Endometrium (tissue), 2 donors: ENCODE measurements at regions not wholly inside any gene's neighbourhood (a gene's known extent, or its start where the extent isn't known, plus 50 kb on each side); places are given as distances from the start of the nearest gene placed in this dataset.
A peak's percentile ranks its signal among the peaks of the same experiment; 100 is the strongest.
"Not testable (repeated sequence)": the region's sequence is repeated elsewhere in the genome, so short reads cannot be mapped to it uniquely, and the experiment has no call there.

Experiments
- FAIRE-seq: peaks from 2 replicates; lab custom pipeline; 2012; peaks lifted over from hg19 to GRCh38; lab: Jason Lieb, UNC
- donor health status: control.
- donor health status: control.

DNA sequence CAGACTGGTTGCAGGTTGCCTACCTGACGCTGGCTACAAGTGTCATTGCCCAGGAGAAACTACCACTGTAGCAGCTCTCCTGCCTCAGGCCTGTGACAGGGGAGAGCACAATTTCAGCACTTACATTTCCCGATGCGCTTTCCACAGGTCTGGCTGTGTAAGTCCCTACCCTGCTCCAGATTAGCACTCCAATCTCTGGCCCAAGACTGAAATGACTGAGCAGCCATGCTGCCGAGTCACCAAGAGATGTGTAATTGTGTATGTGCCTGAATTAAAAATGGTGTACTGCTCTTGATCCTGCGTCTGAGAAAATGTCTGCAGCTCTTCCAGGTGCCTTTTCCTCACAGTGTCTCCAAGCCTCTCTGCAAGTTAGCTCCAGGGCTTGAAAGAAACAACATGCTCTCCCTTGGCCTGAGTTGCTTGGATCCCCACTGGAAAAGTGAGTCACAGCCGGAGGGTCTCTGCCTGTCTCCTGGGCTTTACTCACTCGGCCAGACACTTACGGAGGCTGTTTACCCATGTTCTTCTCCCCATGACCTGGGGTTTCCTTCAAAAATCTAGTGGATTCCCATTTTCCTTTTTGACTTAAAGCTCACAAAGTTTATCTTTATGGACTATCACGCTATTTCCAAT, 1001.7 kb upstream of the KCND2 start:
- no peak for FAIRE-seq

DNA sequence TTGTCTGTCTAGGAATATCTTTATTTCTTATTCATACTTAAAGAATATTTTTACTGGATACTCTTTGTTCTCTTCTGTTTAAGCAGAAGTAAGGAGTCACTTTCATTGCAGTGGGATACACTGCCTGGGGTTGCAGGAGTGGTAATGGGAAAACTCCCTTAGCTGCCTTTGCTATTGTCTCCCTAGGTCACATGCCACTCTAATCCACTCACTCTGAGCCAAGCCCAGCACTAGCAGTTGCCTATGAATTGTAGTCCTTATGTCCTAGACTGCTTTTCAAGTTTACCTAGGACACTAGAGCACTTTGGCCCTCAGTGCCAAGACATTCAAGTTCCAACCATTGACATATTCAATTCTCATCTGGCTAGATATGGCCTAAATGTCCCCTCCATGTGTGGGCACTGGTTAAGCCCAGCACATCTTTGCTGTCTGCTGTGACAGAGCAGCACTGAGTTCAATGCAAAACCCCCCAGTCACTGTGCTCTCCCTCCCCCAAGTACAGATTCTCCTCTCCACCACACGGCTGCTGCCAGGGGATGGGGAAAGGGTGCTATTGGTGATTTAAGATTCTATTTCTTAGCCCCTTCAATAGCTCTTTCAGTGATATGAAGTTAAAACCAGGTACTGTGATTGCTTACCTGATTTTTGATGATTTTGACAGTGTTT, 991.7 kb upstream of the KCND2 start:
- FAIRE-seq, result no peak

DNA sequence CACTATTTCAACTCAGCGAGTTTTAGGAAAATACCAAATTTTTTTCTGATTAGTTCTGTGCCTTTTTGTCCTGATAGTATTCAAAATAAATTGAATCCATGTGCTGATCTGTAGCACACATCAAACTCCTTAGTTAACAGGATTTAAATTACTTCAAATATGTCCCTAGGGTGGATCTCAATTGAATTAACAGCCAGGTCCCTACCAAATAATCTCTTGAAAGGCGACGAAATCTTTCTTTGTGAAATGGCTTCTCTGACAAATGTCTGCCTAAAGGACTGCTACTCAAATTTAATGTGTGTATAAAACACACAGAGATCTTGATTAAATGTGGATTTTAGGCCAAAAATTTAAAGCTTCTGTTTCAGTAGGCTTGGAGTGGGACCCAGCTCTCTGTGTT, 989.6 kb upstream of the KCND2 start:
- FAIRE-seq, result no peak

DNA sequence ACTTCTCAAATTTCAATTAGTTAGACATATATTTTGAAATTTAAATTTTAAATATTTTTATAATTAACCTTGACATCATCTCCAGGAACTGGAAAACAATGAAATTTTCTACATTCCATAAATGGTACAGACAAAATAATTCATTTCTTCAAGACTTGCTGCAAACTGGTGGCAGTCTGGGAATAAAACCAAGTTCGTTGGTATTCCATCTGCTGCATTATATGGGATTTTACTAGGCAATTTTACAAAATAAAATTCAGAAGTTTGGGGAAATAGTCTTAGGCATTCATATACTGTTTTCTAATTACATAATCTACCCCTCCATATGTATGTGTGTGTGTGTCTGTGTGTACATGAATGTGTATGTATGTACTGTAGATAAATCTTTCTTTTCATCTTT, 984.6 kb upstream of the KCND2 start:
- no peak for FAIRE-seq

DNA sequence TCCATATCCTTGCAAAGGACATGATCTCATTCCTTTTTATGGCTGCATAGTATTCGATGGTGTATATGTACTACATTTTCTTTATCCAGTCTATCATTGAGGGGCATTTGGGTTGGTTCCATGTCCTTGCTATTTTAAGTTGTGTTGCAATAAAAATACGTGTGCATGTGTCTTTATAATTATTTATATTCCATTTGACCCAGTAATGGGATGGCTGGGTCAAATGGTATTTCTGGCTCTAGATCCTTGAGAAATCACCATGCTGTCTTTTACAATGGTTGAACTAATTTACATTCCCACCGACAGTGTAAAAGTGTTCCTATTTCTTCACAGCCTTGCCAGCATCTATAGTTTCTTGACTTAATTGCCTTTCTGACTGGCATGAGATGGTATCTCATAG, 972.6 kb upstream of the KCND2 start:
- FAIRE-seq, result not testable (repeated sequence)

DNA sequence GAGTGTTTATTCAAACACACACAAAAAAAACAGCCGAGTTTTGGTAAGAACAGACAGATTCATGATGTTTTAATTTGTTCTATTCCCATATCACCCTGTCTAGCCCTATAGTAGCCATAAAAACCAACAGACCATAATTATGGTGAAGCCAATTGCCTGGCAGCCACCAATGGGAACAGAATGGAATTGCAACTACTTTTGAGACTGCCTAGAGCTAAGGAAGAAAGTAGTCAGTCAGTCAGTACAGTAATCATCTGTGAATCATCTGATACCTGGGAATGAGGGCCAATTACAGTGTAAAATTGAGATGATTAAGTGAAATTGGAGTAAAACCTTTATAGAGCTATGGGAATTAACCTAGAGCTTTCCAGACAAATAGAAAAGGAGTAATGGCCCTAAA, 952.7 kb upstream of the KCND2 start:
- FAIRE-seq, result no peak

DNA sequence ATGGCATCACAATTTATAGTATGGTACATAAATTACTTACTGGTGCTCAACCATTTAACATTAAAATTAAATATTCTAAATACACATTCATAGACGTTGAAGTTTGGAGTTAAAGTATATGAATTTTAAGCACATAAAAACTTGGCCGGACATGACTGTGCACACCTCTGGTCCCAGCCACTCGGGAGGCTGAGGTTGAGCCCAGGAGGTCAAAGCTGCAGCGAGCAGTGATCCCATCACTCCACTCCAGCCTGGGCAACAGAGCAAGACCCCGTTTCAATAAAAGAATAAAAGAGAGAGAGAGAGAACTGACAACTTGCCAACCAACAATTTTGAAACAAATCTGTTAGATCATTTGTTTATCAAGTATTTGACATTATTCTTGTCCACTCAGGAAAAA, 943.3 kb upstream of the KCND2 start:
- FAIRE-seq, result no peak

DNA sequence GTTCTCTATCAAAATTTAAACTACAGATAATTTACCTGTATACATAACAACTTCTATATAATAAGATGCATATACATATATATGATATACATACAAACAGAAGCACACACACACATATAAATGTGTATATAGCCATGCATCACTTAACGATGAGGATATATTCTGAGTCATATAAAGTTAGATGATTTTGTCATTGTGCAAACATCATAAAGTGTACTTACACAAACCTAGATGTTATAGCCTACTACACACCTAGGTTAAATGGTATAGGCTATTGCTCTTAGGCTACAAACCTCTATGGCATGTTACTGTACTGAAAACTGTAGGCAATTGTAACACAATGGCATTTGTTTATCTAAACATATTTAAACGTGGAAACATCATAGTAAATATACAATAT, 937.6 kb upstream of the KCND2 start:
- no peak for FAIRE-seq

DNA sequence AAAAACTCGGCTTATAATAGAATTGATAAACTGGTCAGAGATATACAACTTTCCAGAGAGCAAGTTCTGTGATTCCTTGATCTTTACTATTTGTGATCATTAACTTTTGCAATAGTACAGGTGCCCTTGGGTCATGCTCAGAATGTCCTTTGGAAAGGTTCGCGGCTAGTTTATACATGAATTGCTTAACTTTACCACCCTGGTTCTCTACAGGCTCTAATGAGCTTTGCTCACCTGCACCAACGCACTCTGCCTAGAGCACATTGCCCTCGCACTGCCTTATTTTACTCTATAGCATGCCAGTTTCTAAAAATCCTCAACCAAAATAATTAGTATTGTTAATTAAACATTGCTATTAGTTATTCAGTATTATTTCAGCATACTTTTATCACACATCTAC, 931.2 kb upstream of the KCND2 start:
- FAIRE-seq, result no peak

DNA sequence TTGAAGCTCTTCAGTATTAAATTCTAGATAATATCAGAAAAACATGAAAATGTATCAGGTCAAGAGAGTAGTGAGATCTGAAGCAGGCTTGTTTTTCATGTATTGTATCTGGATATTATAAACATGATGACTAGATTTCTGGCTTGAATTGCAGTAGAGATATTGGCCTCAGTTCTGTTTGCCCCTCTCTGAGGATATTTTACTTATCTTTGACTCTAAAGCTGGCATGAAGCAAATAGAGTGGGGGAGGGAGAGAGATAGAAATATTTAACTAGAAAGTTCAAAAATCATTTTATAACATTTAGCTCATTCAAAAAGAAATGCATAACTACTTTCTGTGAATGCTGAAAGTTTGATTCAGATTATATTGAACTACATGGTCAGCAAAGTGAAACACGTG, 929.7 kb upstream of the KCND2 start:
- FAIRE-seq, result no peak

DNA sequence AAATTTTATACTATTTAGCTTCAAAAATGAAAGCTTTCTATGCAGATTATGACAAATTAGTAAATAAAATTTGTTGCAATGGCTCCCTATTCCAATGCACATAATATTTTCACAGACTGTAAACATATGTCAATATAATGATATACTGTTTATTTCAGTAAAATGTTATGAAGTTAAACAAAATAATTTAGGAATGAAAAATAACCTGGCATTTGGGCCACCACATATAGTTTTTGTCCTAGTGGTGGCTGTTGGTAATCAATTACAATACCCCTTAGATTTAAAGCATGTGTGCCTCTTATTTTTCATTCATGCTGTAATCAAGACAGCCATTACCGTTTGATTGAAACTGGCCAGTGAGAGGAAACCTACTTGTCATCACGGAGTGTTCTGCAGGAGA, 928.5 kb upstream of the KCND2 start:
- FAIRE-seq, result no peak

DNA sequence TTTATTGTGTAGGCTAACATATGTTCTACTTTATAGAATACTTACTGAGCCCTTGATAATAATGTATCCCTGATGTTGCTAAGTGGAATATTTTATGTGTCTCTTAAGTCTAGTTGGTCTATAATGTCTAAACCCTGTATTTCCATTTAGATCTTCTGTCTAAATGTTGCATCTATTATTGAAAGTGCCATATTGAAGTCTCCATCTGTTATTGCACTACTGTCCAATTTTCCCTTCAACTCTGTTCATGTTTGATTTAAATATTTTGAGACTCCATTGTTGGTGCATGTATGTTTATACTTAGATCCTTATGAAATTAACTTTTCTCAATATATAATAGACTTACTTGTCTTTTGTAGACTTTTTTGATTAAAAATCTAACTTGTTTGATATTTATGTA, 924.5 kb upstream of the KCND2 start:
- no peak for FAIRE-seq

DNA sequence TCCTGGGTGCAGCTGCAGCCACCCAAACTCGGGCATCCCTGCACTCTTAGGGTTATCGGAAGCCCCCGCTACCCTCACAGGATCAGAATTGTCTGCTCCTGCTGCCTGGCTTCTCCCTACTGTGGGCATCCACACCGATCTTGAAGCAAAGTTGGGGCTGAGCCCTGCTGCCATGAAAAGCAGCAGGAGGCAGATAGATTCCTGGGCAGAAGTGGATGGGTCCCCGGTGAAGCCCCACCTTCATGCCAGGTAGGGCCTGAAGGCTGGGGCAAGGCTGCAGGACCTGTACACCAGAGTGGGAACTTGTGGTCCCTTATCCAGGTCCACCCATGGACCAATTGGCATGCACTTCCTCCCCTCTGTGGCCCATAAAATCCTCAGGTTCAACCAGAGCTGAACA, 922.6 kb upstream of the KCND2 start:
- FAIRE-seq, result no peak

DNA sequence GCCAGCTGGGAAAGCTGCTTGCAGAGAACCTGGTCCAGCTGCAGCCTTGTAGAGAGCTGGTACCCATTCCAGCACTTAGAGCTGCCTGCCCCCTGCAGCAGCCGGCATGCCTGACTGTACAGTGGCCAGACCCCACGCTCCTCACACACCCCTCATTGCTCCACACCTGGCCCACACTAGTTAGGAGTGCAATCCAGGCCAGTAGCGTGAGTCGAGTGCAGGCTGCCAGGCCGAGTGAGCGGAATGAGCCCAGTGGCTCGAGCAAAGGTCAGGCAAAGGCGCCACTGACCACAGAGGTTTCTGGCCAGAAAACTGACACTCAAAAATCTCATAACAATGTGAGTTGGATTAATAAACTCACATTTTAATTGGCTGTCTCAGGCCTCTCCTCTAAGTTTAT, 921.7 kb upstream of the KCND2 start:
- FAIRE-seq, result no peak

DNA sequence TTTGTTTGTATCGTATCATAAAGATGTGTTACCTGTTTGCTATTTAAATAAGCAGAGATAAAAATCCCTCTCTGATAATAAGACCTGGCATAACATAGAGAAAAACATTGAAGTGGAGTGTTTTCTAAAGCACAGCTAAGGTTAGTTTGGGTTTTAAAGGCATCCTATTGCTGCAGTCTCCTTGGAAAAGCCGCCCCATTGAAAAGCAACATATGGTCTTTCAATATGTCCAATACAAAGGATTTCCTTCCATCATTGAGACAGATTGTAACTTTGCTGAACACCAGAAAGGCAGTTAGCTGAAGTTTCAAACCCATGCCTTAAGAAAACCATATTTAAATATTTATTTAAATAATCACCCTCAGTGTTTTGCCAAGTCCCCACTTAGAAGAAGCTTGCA, 898.5 kb upstream of the KCND2 start:
- no peak for FAIRE-seq

DNA sequence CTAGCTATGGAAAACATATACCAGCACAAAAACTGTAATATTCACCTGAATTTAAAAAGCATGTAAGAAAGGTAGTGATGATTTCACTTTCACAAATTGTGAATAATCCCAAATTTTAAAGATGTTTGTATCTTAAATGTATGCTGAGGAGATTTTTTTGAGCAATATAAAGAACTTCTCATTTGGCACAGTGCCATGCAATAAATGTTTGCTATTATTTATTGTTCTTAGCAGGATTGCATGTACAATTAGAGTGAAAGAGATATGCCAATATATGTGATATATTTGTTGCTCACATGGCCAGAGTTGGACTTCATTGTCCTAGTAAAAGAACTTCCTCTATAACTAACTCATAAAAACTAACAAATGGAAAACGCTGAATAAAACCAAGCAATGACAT, 895.1 kb upstream of the KCND2 start:
- FAIRE-seq, result no peak

DNA sequence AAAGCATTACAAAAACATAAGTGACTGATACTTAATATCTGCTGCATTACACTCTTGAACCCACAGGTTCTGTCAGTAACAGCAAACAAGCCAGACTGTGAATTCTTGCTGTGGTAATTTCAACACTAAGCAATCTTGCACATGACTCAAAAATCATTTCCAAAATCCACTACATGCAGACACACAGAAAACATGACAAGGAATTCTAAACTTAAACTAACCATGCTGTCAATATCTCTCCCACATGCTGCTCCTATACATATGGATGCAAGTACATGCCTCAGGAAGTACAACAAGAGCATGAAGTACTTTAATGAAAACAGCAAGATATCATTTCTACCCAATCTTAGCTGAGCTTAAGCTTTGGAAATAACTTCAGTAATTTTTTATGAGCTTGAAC, 890.2 kb upstream of the KCND2 start:
- FAIRE-seq, result no peak

DNA sequence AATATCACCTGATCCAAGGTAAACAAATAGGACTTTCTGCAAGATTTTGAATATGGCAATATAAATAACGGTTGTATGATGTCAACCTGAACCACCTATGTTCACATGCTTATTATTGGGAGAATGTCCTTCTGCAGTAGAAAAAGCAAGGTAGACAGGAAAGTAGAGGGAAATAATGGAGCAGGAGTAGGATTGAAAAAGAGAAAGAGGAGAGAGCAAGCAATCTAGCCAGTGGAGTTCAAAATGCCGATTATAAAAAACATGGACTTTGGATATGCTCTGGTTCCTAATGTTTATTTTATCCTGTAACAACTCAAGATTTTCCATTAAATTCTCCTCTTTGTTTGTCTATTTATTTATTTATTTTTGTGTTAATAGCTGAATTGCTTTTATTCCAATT, 878.0 kb upstream of the KCND2 start:
- FAIRE-seq, result no peak

DNA sequence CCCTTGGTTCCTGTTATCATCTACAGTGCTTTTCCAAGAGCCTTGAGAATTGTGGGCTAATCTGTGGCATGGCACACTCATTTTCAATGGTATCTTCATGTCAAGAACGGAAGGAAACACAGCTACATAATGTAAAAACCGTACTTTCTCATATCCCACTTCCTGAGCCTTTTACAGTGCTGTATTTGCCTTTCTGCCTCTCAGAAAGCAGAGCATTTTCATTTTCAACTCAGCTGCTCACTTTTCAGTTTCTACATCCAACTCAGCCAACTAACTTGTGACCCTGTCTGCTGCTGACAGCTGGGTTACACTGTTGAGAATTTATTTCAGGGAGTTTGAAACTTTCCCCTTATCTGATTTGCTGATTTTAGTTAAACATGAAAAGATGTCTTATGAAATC, 875.8 kb upstream of the KCND2 start:
- no peak for FAIRE-seq

DNA sequence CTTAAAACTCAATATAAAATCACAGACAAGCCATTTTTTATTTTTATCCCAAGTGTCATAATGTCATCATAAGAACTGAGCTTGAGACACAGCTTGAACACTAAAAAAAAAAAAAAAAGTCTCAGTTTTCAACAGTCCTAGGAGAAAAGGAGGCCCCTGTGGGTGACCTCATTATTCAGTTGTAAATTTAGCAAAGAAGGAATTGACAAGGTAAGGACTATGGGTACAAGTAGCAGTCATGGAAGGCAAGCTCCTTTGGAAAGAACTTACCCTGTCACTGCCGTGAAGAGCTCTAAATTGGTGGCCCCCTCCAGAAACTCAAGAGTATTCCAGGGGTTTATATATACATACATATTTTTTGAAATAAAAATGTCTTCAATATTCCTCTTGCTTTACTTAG, 864.4 kb upstream of the KCND2 start:
- FAIRE-seq, result no peak

DNA sequence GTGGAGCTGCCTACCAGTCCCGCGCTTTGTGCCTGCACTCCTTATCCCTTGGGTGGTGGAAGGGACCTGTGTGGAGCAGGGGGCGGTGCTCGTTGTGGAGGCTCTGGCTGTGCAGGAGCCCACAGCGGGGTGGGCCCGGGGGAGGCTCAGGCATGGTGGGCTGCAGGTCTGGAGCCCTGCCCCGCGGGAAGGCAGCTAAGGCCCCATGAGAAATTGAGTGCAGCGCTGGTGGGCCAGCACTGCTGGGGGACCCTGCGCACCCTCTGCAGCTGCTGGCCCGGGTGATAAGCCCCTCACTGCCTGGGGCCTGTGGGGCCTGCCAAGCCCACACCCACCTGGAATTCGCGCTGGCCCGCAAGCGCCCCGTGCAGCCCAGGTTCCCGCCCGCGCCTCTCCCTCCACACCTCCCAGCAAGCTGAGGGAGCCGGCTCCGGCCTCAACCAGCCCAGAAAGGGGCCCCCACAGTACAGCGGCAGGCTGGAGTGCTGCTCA, 859.6 kb upstream of the KCND2 start:
- no peak for FAIRE-seq

DNA sequence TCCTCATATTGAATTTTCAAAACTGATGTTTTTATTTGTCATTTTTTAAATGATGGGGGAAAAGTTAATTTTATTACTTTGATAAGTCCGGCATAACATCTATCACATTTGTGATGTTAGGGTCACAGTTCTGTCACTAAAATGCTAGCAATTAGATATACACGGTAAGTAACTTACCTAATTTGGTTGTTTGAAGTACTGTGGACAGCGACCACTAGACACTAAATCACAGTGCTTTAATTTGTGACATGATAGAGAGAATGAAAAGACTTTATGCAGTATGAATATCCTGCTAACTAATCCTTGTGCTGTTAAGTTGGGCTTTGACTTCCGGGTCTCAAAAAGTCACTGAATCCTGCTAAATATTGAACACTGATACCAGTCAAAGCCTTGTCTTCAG, 857.3 kb upstream of the KCND2 start:
- no peak for FAIRE-seq

DNA sequence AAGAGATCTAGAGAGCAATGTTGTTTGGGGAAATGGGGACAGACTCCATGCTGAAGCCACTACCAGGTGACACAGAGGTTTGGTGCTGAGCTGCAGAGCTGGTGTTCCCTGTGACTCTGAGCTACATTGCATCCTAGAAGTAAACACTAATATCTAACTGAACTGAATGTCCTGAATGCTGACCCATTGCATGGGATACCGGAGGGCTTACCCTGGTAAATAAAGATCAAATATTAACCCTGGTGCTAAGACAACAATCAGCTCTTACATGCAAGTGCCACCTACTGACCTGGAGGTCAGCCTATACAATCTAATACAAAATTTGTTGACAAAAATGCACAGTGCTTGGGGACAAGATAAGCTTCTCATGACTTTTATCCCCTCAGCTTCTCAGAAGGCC, 851.3 kb upstream of the KCND2 start:
- no peak for FAIRE-seq

DNA sequence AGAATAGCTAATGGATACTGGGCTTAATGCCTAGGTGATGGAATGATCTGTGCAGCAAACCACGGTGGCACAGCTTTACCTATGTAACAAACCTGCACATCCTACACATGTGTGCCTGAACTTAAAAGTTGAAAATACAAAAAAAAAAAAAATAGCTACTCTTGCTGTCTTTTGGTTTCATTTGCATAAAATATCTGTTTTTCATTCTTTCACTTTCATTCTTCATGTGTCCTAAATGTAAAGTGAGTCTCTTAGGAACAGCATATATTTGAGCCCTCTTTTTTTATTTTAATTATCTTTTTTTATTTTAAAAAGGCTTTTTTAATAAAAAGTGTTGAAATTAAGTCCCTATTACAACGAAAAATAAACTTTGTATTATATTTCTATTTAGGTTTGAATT, 836.1 kb upstream of the KCND2 start:
- peak; percentile 53 for FAIRE-seq
